OCI-LY3 (cell line): ENCODE measurements at regions not wholly inside any gene's neighbourhood (a gene's known extent, or its start where the extent isn't known, plus 50 kb on each side); places are given as distances from the start of the nearest gene placed in this dataset.

ENCODE experiments used
- EZH2phosphoT487 ChIP-seq: fragments of 200-600 bp; shearing (Covaris generic); IDR thresholded peaks from 2 replicates; pipeline ENCODE4 v1.6.1; 2018; ENCODE audit warnings: antibody characterized with exemption, mixed run types, low read depth
- TF ChIP-seq, protein P1 (sequence below): fragments of 200-600, 300-600 bp; sonication (generic); IDR thresholded peaks from 2 replicates; pipeline ENCODE4 v1.5.1; 2014; ENCODE audit warnings: antibody characterized with exemption, low read length, low read depth

- TF ChIP-seq, protein P1, sequence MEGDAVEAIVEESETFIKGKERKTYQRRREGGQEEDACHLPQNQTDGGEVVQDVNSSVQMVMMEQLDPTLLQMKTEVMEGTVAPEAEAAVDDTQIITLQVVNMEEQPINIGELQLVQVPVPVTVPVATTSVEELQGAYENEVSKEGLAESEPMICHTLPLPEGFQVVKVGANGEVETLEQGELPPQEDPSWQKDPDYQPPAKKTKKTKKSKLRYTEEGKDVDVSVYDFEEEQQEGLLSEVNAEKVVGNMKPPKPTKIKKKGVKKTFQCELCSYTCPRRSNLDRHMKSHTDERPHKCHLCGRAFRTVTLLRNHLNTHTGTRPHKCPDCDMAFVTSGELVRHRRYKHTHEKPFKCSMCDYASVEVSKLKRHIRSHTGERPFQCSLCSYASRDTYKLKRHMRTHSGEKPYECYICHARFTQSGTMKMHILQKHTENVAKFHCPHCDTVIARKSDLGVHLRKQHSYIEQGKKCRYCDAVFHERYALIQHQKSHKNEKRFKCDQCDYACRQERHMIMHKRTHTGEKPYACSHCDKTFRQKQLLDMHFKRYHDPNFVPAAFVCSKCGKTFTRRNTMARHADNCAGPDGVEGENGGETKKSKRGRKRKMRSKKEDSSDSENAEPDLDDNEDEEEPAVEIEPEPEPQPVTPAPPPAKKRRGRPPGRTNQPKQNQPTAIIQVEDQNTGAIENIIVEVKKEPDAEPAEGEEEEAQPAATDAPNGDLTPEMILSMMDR = no peak
- TF ChIP-seq EZH2phosphoT487 = no peak
Measured at GRCh38 chr21:35219719-35220118, 170.6 kb upstream of the RUNX1 start.
